Endothelial cell of umbilical vein (primary cell): ENCODE measurements at regions not wholly inside any gene's neighbourhood (a gene's known extent, or its start where the extent isn't known, plus 50 kb on each side); places are given as distances from the start of the nearest gene placed in this dataset.

Source experiments
- FOS ChIP-seq: IDR thresholded peaks from 2 replicates; pipeline ENCODE4 v1.6.1; 2011; ENCODE audit warnings: mild to moderate bottlenecking, low read length, moderate library complexity, borderline replicate concordance; ENCODE audit not compliant: insufficient read depth
- POLR2AphosphoS5 ChIP-seq: IDR thresholded peaks from 2 replicates; pipeline ENCODE4 v1.6.1; 2012; ENCODE audit warnings: low read depth, mild to moderate bottlenecking, control low read depth, low read length, moderate library complexity; ENCODE audit not compliant: insufficient read depth
- TF ChIP-seq, protein P1 (sequence below), 2 donors: IDR thresholded peaks; 1 replicate in 1 of 2; 2 replicates in 1 of 2; pipeline ENCODE4 v1.5.1; 2011; ENCODE audit warnings: low read length in 2 of 2, mild to moderate bottlenecking in 2 of 2, moderate library complexity in 2 of 2, control low read depth in 1 of 2, inconsistent platforms in 1 of 2, low read depth in 1 of 2; ENCODE audit not compliant: insufficient read depth in 1 of 2; ENCODE audit errors: extremely low read depth in 1 of 2

DNA sequence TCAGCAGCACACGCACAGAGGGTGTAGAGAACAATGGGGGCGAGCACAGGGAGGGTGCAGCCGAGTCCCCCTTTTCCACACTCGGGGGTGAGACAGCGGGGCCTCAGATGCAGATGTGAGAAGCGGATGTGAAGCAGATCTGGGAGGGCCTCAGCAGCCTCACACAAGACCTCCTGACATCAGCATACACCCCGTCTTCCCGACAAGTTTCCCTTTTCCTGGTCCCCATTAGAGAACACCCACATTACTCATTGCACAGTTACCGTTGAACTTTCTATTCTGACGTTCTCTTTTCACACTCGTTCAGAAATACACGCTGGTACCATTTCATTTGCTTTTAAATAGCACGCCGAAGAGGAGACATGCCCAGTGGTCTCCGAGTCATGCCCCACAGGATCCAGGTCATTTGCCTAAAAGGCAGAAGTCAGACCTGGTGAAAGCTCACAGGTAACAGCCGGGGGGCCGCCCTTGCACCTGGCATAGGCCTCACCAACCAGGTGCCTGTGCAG, 129.5 kb upstream of the ID2 start:
- TF ChIP-seq, protein P1, sequence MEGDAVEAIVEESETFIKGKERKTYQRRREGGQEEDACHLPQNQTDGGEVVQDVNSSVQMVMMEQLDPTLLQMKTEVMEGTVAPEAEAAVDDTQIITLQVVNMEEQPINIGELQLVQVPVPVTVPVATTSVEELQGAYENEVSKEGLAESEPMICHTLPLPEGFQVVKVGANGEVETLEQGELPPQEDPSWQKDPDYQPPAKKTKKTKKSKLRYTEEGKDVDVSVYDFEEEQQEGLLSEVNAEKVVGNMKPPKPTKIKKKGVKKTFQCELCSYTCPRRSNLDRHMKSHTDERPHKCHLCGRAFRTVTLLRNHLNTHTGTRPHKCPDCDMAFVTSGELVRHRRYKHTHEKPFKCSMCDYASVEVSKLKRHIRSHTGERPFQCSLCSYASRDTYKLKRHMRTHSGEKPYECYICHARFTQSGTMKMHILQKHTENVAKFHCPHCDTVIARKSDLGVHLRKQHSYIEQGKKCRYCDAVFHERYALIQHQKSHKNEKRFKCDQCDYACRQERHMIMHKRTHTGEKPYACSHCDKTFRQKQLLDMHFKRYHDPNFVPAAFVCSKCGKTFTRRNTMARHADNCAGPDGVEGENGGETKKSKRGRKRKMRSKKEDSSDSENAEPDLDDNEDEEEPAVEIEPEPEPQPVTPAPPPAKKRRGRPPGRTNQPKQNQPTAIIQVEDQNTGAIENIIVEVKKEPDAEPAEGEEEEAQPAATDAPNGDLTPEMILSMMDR (IDR thresholded peaks at IDR 0.05; ENCODE audit: extremely low read depth in 1 of 2, insufficient read depth in 1 of 2, low read depth in 1 of 2, low read length in 2 of 2) = no peak
- TF ChIP-seq POLR2AphosphoS5 = no peak
- TF ChIP-seq FOS = no peak
